Neutrophil (primary cell): ENCODE measurements at regions not wholly inside any gene's neighbourhood (a gene's known extent, or its start where the extent isn't known, plus 50 kb on each side); places are given as distances from the start of the nearest gene placed in this dataset.

ENCODE experiments used
- H3K27ac ChIP-seq: fragments of 200-600 bp; sonication (generic); 2 replicates; pipeline ENCODE4 v1.5.1; 2016; ENCODE audit warnings: mild to moderate bottlenecking, moderate library complexity
- H3K27me3 ChIP-seq: fragments of 200-600 bp; sonication (generic); 2 replicates; pipeline ENCODE4 v1.6.0; 2016; ENCODE audit warnings: mild to moderate bottlenecking
- H3K36me3 ChIP-seq: fragments of 200-600 bp; sonication (generic); 2 replicates; pipeline ENCODE4 v1.5.1; 2017
- H3K4me1 ChIP-seq, 2 experiments: fragments of 200-600 bp in 1 of 2; sonication (generic) in 1 of 2; 1 replicate in 1 of 2; 2 replicates in 1 of 2; pipeline versions ENCODE4 v1.5.1 to v1.6.1; 2013 to 2016; ENCODE audit warnings: low read depth in 1 of 2, low read length in 1 of 2, mild to moderate bottlenecking in 1 of 2, moderate library complexity in 1 of 2; ENCODE audit not compliant: control insufficient read depth in 1 of 2, insufficient read depth in 1 of 2
- H3K4me3 ChIP-seq, 2 experiments: fragments of 200-600 bp in 1 of 2; sonication (generic) in 1 of 2; 1 replicate in 1 of 2; 2 replicates in 1 of 2; pipeline ENCODE4 v1.5.1; 2013 to 2016; ENCODE audit warnings: low read depth in 1 of 2, low read length in 1 of 2, mild to moderate bottlenecking in 1 of 2, moderate library complexity in 1 of 2
- H3K9me3 ChIP-seq: fragments of 200-600 bp; sonication (generic); 2 replicates; pipeline ENCODE4 v1.5.1; 2016
- CTCF ChIP-seq: fragments of 200-600 bp; sonication (generic); IDR thresholded peaks from 2 replicates; pipeline ENCODE4 v1.5.1; 2016; ENCODE audit warnings: antibody characterized with exemption

- H3K27ac ChIP-seq: no peak overlapping the region
- H3K36me3 ChIP-seq: no peaks in the 10 kb centered on the region
- no peak for TF ChIP-seq CTCF
- no peaks in the 10 kb centered on the region for H3K9me3 ChIP-seq
- H3K27me3 ChIP-seq: no peaks in the 10 kb centered on the region
- peaks cover 25 to 55% of the 10 kb centered on the region in 2 experiments for H3K4me1 ChIP-seq
- no peak overlapping the region for H3K4me3 ChIP-seq
Measured at GRCh38 chr6:166679566-166679965, 52.5 kb upstream of the RPS6KA2 start.

GRCh38 chr6:166678426-166678825 is 51.4 kb upstream of the RPS6KA2 start:
- Histone ChIP-seq H3K9me3 (no peaks in the 10 kb centered on the region), H3K4me1 (peaks cover 25 to 56% of the 10 kb centered on the region in 2 experiments), H3K4me3 (no peak overlapping the region), H3K27ac (no peak overlapping the region), H3K36me3 (no peaks in the 10 kb centered on the region), H3K27me3 (no peaks in the 10 kb centered on the region)
- no peak for TF ChIP-seq CTCF

- Histone ChIP-seq H3K27ac (no peak overlapping the region), H3K4me3 (no peak overlapping the region), H3K36me3 (no peaks in the 10 kb centered on the region), H3K4me1 (peaks cover 24 to 56% of the 10 kb centered on the region in 2 experiments), H3K9me3 (no peaks in the 10 kb centered on the region), H3K27me3 (no peaks in the 10 kb centered on the region)
- TF ChIP-seq CTCF: no peak
Measured at GRCh38 chr6:166677941-166678340, 50.9 kb upstream of the RPS6KA2 start.
